Stimulated activated CD4-positive, alpha-beta T cell treated with anti-CD3 and anti-CD28 coated beads, Interleukin-4, amount 100 ng/mL, for 48 hours (primary cell): ENCODE measurements at regions not wholly inside any gene's neighbourhood (a gene's known extent, or its start where the extent isn't known, plus 50 kb on each side); places are given as distances from the start of the nearest gene placed in this dataset.

Source experiments
- DNase-seq, 2 donors: peaks; one replicate each; pipeline ENCODE4 v3.0.0-alpha.2; 2020; ENCODE audit warnings: low read depth in 2 of 2

- DNase-seq, result no peak
These were observed 178.1 kb upstream of the PRDM1 start for GRCh38 chr6:105907991-105908390.

- DNase-seq, result no peak
These were observed 178.8 kb upstream of the PRDM1 start for GRCh38 chr6:105907301-105907700.

- no peak for DNase-seq
These were observed 183.6 kb upstream of the PRDM1 start for GRCh38 chr6:105902401-105903031.

- no peak for DNase-seq
These were observed 184.6 kb upstream of the PRDM1 start for GRCh38 chr6:105901583-105901982.

- no peak for DNase-seq
These were observed 185.8 kb upstream of the PRDM1 start for GRCh38 chr6:105900125-105900937.

GRCh38 chr6:105898286-105898685 is 187.8 kb upstream of the PRDM1 start:
- DNase-seq, result no peak

- DNase-seq, result no peak
These were observed 189.0 kb upstream of the PRDM1 start for GRCh38 chr6:105897131-105897530.

- DNase-seq, result no peak
These were observed 189.4 kb upstream of the PRDM1 start for GRCh38 chr6:105896821-105897095.

- no peak for DNase-seq
These were observed 189.9 kb upstream of the PRDM1 start for GRCh38 chr6:105896052-105896820.

GRCh38 chr6:105894556-105894955 is 191.6 kb upstream of the PRDM1 start:
- no peak for DNase-seq

- no peak for DNase-seq
These were observed 192.4 kb upstream of the PRDM1 start for GRCh38 chr6:105893741-105894140.

GRCh38 chr6:105892577-105893262 is 193.4 kb upstream of the PRDM1 start:
- no peak for DNase-seq

- DNase-seq, result no peak
These were observed 195.5 kb upstream of the PRDM1 start for GRCh38 chr6:105890521-105891244.

GRCh38 chr6:105889902-105890301 is 196.2 kb upstream of the PRDM1 start:
- no peak for DNase-seq

- no peak for DNase-seq
These were observed 199.2 kb upstream of the PRDM1 start for GRCh38 chr6:105886814-105887544.

- no peak for DNase-seq
These were observed 199.9 kb upstream of the PRDM1 start for GRCh38 chr6:105886066-105886813.

- no peak for DNase-seq
These were observed 201.7 kb upstream of the PRDM1 start for GRCh38 chr6:105884426-105884825.

GRCh38 chr6:105884011-105884410 is 202.1 kb upstream of the PRDM1 start:
- DNase-seq, result no peak

GRCh38 chr6:105882828-105883227 is 203.3 kb upstream of the PRDM1 start:
- DNase-seq, result no peak

GRCh38 chr6:105882121-105882803 is 203.9 kb upstream of the PRDM1 start:
- DNase-seq, result no peak
